HG03565 (cell line): ENCODE measurements at regions not wholly inside any gene's neighbourhood (a gene's known extent, or its start where the extent isn't known, plus 50 kb on each side); places are given as distances from the start of the nearest gene placed in this dataset.
"Not testable (repeated sequence)": the region's sequence is repeated elsewhere in the genome, so short reads cannot be mapped to it uniquely, and the experiment has no call there.

Experiments
- ATAC-seq: cut with Tn5 transposase; IDR thresholded peaks from one replicate; pipeline ENCODE4 v1.9.1; 2021; ENCODE audit warnings: mild to moderate bottlenecking, moderate library complexity; ENCODE audit not compliant: unreplicated experiment

DNA sequence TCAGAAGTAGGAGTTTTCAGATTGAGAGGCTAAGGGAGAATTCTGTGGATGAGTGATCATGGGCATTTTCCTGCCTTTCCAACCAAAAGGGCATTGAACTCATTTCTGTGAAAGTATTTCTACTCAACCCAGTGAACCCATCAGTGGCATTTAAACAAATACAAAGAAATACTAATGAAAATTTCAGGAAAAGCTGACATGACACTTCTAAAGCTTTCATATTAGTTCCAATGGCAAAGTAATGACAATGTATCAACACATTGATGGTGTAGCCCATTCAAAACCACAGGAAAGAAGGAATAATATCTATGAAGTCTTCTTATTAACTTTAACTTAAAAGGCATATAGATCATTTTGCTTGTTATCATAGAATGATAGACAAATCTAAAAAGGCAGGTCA lies 183.5 kb upstream of the ANXA10 start:
- ATAC-seq: no peak

DNA sequence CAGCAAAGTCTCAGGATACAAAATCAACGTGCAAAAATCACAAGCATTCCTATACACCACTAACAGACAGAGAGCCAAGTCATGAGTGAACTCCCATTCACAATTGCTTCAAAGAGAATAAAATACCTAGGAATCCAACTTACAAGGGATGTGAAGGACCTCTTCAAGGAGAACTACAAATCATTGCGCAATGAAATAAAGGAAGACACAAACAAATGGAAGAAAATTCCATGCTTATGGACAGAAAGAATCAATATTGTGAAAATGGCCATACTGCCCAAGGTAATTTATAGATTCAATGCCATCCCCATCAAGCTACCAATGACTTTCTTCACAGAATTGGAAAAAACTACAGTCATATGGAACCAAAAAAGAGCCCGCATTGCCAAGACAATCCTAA lies 179.8 kb upstream of the ANXA10 start:
- ATAC-seq: not testable (repeated sequence)

DNA sequence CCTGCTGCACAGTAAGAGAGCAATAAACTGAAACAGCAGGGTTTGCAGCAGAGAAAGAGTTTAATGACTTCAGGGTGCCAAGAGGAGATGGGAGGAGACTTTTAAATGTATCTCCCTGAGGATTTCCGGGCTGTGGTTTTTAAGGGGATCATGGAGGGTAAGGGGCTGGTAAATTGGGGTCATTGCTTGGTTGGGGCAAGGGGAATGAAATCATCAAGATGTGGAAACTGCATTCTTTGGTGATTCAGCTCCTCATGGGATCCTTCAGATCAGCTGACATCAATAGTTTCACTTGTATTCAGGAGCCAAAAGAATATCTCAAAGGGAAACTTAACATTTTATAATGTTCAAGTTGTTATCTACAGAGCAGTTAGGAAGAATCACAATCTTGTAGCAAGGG lies 174.3 kb upstream of the ANXA10 start:
- ATAC-seq: no peak

DNA sequence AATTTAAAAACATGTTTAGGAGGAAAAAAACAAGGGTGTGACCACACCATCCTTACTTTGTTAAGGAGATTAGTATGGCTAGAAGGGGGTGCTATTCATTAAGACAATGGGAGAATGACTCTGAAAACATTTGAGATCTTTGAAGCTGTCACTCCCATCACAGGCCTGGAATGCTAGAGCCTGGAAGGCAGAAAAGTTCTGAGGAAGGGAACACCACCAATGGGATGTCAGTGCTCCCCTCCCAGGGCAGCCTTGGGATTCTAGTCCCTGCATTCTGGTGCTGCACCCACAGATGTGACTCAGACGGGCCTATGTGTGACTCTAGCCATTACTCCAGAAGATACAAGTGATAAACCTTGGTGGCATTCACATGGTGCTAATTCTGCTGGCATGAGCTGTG lies 162.2 kb upstream of the ANXA10 start:
- no peak for ATAC-seq

DNA sequence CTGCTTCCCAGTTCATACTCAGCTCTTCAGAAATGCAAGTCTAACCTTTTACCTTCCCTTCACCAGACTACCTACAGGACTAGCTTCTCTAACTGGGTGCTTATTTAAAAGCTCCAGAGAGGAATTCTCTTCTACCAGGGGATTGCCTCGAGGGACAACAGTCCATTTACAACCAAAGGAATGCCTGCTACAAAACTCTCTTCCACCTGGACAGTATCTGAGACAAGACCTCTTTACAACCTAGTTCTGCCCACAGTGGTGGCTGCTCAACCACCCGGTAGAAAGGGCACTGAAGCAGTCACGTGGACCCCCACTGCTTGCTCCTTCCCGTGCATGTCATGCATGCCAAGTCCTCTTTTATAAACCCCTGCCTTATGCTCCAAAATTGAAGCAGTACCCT lies 158.1 kb upstream of the ANXA10 start:
- ATAC-seq: no peak

DNA sequence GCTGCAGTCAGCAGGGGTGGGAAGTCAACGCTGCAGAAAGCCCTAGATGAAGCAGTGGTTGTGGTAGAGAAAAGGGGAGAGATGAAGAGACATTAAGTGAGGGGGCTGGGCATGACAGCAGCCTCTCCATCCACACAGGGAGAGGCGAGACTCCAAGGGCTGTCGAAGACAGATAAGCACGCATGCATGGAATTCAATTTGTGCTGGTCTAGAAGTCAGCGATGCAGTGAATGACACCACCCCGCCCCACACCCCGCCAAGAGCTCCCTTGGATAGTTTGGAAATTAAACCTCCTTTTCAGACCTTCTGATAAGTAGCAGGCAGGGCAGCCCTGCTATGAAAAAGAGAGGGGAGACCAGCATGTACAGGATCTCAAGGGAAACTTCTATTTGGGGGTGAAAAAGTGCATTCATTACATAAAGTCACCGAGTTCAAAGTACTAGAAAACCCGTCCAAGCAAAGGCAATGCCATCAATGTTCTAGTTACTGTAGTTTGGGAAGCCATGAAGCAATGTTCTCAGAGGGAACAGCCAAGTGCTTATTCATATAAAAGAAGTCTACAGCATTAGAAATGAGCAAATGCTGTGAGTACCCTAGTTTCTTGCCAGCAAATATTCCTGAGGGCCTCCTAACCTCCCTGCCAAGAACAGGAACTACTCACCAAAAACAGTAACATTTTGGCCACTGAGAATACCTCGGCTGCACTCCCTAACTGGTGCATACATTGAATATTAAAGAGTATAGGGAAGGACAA lies 152.3 kb upstream of the ANXA10 start:
- ATAC-seq: no peak

DNA sequence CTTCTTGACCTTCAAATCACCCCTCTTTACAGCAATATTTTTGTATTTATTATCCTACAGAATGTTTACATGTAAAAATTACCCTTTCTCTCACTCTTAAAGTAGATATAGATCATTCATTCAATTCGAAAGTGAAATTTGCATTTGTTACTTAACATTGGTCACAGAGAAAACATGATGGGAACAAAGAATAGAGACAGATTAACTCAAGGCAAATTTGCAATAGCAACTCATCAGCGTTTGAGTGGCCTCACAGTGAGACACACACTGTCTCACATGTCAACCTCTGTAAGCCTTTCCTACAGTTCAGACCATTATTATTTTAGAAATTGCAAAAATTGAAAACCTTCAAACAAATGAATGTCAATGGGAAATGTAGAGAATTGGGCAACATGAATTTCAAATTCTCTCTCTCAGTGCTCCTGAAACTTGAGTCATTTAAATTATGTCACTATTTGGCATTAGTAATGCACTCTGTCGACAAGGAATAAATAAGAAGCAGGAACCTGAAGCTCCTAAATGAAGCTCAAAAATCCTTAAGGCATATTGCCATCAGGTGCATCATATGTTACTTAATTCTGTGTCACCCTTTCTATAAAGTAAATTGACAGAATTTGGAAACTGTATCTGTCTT lies 148.3 kb upstream of the ANXA10 start:
- ATAC-seq: peak; percentile 72

DNA sequence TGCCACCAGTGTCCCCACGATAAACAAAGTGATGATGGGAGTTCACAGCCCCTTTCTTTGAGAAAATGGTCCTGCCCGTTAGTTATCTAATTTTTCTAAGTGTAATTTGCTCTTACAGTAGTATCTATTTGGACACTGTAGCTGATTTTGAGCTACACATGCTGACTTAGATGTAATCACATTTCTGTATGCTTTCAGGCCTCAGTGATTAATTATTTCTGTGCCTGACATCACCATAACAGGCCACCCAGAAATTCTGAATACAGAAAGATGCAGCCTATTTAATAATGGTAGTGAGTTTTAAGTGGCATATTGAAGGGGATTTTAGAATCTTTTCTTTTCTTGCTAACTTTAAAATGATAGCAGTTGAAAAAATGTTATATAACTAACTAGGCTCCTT lies 147.6 kb upstream of the ANXA10 start:
- ATAC-seq: no peak

DNA sequence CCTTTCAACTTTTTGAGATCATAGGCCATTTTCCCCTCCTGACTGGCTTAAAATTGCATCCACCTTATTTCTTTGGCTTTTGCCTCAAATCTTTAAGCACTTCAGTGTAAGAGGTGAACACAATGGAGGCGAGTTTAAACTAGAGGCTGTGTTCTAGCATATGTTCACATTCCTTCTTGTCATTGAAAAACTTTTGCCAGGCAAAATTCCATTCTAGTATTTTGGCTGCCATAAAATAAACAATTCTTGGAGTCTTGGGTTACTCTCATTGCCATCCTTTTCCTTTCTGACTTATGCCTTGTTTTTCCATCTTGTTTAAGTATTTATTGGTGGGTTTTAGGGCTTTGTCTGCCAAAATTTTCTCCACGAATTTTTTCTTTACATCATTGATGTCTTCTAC lies 137.3 kb upstream of the ANXA10 start:
- ATAC-seq: no peak

DNA sequence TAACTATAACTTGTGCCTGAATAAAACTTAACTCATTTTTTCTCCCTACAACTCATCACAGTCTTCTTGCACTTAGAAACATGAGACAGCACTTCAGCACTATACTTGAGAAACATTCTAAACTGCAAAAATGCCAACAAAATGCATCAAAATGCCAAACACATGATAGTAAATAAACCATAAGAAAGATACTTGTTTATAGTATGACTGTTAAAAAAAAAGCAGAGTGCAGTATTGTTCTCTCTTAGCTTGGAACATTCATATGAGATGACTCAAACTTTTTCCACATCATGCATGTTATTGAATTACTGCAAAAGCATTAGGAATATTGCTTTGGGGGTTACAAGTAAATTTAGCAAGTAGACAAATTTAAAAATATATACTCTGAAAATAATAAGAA lies 135.7 kb upstream of the ANXA10 start:
- no peak for ATAC-seq

DNA sequence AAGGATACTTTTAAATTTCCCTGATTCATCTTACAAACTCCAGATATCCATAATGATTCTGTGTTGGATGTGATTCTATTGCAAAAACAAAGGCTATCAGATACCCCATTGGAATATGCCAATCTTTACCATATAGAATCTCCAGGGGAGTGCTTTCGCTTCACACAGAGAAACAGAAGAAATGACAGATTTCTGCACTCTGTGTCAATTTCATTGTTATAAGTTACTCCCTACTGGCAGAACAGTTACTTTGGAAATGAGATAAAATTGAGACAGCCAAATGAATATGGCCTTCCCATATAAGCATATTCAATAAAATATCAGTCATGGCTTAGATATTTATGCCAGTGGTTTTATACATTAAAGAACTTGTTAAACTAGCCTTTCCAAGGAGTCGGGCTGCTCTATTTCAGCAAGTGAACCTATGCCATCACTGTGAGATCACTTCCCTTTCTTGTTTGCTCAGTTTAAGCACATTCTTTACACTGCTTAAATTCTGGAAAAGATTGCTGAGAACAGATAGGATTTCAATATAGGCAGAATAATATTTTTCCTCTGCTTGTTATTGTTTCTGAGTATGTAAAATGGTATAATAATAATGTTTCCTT lies 127.5 kb upstream of the ANXA10 start:
- no peak for ATAC-seq

DNA sequence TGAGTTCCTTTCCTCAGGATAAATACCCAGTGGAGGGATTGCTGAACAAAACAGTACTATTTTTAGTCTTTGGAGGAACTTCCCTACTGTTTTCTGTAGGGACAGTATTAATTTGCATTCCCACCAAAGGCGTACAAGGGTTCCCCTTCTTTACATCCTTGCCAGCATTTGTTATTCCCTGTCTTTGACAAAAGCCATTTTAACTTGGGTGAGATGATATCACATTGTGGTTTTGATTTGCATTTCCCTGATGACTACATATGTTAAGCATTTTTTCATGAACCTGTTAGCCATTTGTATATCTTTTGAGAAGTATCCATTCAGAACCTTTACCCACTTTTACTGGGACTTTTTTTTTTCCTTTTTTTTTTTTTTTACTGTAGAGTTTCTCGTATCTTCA lies 126.2 kb upstream of the ANXA10 start:
- ATAC-seq: no peak

DNA sequence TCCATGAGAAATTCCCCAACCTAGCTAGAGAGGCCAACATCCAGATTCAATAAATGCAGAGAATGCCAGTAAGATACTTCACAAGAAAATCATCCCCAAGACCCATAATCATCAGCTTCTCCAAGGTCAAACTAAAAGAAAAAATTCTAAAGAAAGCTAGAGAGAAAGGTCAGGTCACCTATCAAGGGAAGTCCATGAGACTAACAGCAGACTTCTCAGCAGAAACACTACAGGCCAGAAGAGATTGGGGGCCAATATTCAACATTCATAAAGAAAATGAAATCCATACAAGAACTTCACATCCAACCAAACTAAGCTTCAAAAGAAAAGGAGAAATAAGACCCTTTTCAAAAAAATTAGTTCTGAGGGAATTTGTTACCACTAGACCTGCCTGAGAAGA lies 118.8 kb upstream of the ANXA10 start:
- ATAC-seq: no peak

DNA sequence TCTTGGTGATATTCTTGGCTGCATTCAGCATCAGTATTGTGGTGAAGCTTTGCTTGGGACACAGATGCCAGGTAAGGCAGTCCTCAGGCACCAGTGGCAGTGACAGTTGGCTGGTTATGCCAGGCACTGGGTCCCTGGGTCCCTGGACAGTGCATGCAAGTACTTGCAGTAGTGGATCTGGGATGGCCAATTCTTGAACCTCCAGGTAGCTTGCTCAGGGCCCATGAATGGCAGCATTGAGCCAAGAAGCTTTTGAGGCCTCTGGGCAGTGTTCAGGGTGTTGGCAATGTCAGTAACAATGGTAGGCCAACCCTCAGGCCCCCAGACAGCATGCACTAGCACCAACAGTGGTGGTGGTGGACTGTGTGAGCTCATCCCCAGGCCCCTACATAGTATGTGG lies 106.8 kb upstream of the ANXA10 start:
- no peak for ATAC-seq

DNA sequence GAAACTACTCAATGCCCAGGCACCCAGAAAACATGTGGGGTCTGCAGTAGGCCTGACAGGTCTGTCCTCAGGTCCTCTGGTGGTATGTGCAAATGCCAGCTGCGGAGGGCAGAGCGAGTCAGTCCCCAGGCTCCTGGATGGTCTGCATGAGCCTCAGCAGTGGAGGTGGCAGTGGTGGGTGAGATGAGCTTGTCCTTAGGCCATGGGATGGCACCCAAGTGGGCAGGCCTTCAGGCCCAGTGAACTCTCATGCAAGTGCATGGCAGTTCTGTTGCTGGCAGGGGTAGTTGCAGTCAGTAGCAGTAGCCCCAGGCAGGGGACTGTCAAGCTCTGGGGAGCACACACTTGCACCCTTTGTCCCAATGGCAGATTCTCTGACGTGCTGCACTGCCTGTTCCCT lies 106.3 kb upstream of the ANXA10 start:
- ATAC-seq: no peak

DNA sequence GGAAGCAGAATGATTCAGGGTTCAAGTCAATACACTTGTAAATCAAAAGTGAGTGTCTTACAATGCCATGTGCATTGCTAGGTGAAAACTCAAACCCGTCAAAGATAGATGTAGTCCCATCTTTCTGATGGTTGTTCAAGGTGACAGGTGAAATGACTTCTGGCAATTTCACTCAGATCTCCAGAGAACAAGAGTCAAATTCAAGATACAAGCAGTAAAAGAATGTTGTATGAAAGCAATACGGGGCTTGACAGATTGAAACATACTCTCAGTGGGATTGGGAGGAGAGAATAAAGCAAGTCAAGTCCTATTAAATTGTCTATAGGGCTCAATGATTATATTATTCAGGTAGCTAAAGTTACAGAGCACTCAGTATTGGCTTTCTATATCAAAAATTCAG lies 105.1 kb upstream of the ANXA10 start:
- no peak for ATAC-seq

DNA sequence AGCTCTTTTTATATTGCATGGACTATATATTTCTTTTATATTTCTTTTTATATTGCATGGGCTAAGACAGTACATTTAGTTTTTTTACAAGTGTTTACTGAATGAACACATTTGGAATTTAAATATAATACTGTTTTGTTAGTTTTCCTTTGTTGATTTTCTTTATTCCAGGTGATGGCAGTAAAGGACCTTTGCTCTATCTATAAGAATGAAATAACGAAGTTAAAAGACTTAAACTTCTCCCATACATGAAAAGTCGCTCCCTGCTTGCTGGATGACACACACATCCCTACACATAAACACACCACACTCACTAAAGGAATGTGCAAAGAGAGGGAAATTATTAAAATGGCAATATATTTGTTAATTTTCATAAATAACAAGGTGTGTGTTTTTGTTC lies 102.5 kb upstream of the ANXA10 start:
- ATAC-seq: no peak

DNA sequence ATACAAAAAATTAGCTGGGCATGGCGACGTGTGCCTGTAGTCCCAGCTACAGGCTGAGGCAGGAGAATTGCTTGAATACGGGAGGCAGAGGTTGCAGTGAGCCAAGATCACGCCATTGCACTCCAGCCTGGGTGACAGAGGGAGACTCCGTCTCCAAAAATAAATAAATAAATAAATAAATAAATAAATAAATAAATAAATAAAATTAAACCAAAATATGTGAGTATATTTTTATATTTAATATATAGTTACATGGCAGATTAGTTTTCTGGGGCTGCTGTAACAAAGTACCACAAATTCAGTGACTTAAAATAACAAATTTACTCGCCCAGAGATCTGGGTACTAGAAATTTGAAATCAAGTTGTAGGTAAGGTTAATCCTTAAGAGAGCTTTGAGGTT lies 84.2 kb upstream of the ANXA10 start:
- ATAC-seq: not testable (repeated sequence)

DNA sequence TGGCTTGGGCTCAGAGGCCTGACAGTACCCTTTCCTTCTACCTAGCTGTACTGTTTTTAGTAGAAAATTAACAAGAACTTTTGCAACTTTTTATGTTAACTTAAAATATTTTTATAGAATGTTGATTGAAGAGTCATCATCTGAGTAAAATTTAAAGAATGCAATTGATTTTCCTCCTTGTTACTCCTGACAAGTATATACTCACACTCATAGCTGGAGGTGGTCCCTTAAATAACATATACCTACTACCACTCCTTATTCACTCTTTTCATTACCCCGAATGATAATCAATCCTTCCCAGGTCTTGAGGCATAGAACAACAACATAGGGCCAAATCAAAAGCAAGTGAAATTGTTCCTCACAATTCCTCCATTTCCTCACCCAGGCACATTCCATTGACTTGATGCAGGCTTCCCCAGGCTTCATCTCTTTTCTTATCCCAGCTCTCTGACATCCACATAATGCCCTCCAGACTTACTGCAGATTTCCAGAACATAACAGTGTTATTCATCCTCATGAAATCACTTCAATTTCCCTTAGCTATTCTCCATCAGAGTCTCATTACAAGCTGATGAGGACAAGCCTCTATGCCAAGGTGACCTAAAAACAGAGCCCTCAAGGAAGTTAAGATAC lies 73.2 kb upstream of the ANXA10 start:
- ATAC-seq: no peak

DNA sequence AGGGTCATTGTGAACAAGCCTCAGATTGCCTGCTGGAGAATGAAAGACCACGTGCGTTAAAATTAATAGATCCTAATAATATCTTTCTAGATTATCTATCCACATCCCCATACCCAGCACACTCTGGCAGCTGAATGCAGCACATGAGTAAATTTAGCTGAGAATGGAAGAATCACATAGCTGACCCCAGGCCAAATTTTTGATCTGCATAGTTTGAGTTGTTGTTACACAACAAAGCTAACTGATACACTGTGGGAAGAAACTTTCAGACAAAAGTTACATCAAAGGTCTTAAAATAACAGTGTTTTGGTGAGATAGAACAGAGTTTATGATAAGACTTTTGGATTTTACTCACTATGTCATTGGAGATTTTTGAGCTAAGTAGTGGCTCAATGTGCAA lies 72.4 kb upstream of the ANXA10 start:
- no peak for ATAC-seq

DNA sequence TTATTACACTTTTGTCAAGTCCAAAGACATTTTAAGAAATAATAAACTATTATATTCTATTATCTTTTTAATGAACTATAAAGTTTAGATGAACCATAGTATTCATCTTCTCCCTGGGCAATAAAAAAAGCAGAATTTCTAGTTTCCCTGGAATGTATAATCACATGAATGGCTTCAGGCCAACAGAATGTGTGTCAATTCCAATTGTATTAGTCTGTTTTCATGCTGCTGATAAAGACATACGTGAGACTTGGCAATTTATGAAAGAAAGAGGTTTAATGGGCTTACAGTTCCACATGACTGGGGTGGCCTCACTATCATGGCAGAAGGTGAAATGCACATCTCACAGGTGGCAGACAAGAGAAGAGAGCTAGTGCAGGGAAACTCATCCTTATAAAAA lies 70.7 kb upstream of the ANXA10 start:
- no peak for ATAC-seq

DNA sequence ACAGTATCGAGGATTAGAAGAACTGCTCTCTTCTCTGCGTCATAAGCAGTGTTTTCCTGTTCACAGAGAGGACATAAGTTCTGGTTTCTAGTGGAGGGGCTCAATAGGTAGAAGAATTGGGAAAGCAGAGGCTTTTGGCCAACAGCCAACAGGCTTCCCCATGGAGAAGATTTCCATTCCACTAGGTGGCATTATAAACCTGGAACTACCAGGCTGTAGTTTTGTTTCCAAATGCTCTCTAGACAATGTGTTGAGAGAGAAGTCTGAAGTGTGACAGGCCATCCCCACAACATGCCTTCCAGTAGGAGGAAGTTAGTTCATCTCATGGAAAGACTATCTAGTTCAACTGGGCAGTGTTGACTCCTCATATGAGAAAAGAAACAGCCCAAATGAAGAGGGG lies 63.8 kb upstream of the ANXA10 start:
- ATAC-seq: no peak
